Muscle of leg (tissue), 3 donors: ENCODE measurements at regions not wholly inside any gene's neighbourhood (a gene's known extent, or its start where the extent isn't known, plus 50 kb on each side); places are given as distances from the start of the nearest gene placed in this dataset.
A peak's percentile ranks its signal among the peaks of the same experiment; 100 is the strongest.

Experiments used
- DNase-seq: peaks from one replicate; pipeline ENCODE4 v3.0.0; 2013
- H3K27ac ChIP-seq: one replicate; pipeline ENCODE4 v1.5.1; 2013; ENCODE audit warnings: mild to moderate bottlenecking, low read length, control low read depth
- H3K27me3 ChIP-seq: one replicate; pipeline ENCODE4 v1.6.1; 2013; ENCODE audit warnings: low read length; ENCODE audit not compliant: control insufficient read depth, insufficient read depth
- H3K36me3 ChIP-seq: one replicate; pipeline ENCODE4 v1.6.1; 2013; ENCODE audit warnings: low read length; ENCODE audit not compliant: control insufficient read depth, insufficient read depth
- H3K4me1 ChIP-seq: one replicate; pipeline ENCODE4 v1.6.1; 2013; ENCODE audit warnings: low read length; ENCODE audit not compliant: control insufficient read depth, insufficient read depth
- H3K4me3 ChIP-seq: one replicate; pipeline ENCODE4 v1.5.1; 2013; ENCODE audit warnings: low read length, control low read depth
- H3K9me3 ChIP-seq: replicated peaks from 2 replicates; pipeline ENCODE4 v1.6.1; 2013; ENCODE audit warnings: low read depth, low read length; ENCODE audit not compliant: control insufficient read depth
- WGBS: methylation state at CpG from one replicate; pipeline ENCODE4 v1.1.5; 2013; ENCODE audit warnings: missing lambda C conversion rate; ENCODE audit not compliant: insufficient coverage; 5-methylcytosine and 5-hydroxymethylcytosine counted together

GRCh38 chr20:52098186-52098585 lies 93.4 kb downstream of the ZFP64 start:
- Histone ChIP-seq H3K4me1 (no peaks in the 10 kb centered on the region), H3K36me3 (peaks cover 15% of the 10 kb centered on the region), H3K27ac (no peak overlapping the region), H3K4me3 (no peak overlapping the region), H3K9me3 (no peaks in the 10 kb centered on the region), H3K27me3 (peaks cover 7% of the 10 kb centered on the region)
- DNase-seq, result no peak
- 62% methylated on average over 4 of the region's 6 CpGs for WGBS

GRCh38 chr20:52096117-52096516 lies 95.5 kb downstream of the ZFP64 start:
- 94% methylated on average over 5 of the region's 6 CpGs for WGBS
- no peak for DNase-seq

GRCh38 chr20:52094693-52095092 lies 96.9 kb downstream of the ZFP64 start:
- Histone ChIP-seq H3K36me3 (peaks cover 15% of the 10 kb centered on the region), H3K4me3 (no peak overlapping the region), H3K4me1 (no peaks in the 10 kb centered on the region), H3K27me3 (no peaks in the 10 kb centered on the region), H3K27ac (no peak overlapping the region), H3K9me3 (no peaks in the 10 kb centered on the region)
- DNase-seq, result no peak
- WGBS, result no CpG with 5 or more reads among the region's 2 CpGs

More at GRCh38 chr20:52096117-52096516, 95.5 kb downstream of the ZFP64 start:
- Histone ChIP-seq H3K27ac (no peak overlapping the region), H3K27me3 (no peaks in the 10 kb centered on the region), H3K36me3 (peaks cover 15% of the 10 kb centered on the region), H3K4me1 (no peaks in the 10 kb centered on the region), H3K9me3 (no peaks in the 10 kb centered on the region), H3K4me3 (no peak overlapping the region)

GRCh38 chr20:52093575-52093974 lies 98.0 kb downstream of the ZFP64 start:
- Histone ChIP-seq H3K36me3 (peaks cover 18% of the 10 kb centered on the region), H3K4me1 (no peaks in the 10 kb centered on the region), H3K27me3 (no peaks in the 10 kb centered on the region), H3K9me3 (no peaks in the 10 kb centered on the region), H3K27ac (no peak overlapping the region), H3K4me3 (no peak overlapping the region)
- no peak for DNase-seq
- WGBS, result 96% methylated on average over 2 of the region's 4 CpGs

GRCh38 chr20:52090035-52090434 lies 101.5 kb downstream of the ZFP64 start:
- Histone ChIP-seq H3K36me3 (peaks cover 24% of the 10 kb centered on the region), H3K4me3 (no peak overlapping the region), H3K27ac (no peak overlapping the region), H3K27me3 (no peaks in the 10 kb centered on the region), H3K4me1 (no peaks in the 10 kb centered on the region), H3K9me3 (peaks cover 13% of the 10 kb centered on the region)
- WGBS, result no CpG with 5 or more reads among the region's 3 CpGs
- no peak for DNase-seq

GRCh38 chr20:52087471-52087870 lies 104.1 kb downstream of the ZFP64 start:
- Histone ChIP-seq H3K27ac (no peak overlapping the region), H3K27me3 (no peaks in the 10 kb centered on the region), H3K9me3 (peaks cover 13% of the 10 kb centered on the region), H3K4me1 (no peaks in the 10 kb centered on the region), H3K36me3 (peaks cover 25% of the 10 kb centered on the region), H3K4me3 (no peak overlapping the region)
- no peak for DNase-seq

GRCh38 chr20:52086878-52087277 lies 104.7 kb downstream of the ZFP64 start:
- no peak overlapping the region for H3K4me3 ChIP-seq
- no peaks in the 10 kb centered on the region for H3K27me3 ChIP-seq
- H3K9me3 ChIP-seq, result peaks cover 13% of the 10 kb centered on the region
- DNase-seq, result no peak
- H3K4me1 ChIP-seq, result no peaks in the 10 kb centered on the region
- H3K36me3 ChIP-seq, result peaks cover 26% of the 10 kb centered on the region
- no peak overlapping the region for H3K27ac ChIP-seq

- Histone ChIP-seq H3K36me3 (peaks cover 35% of the 10 kb centered on the region), H3K27ac (no peak overlapping the region), H3K27me3 (no peaks in the 10 kb centered on the region), H3K4me3 (no peak overlapping the region), H3K4me1 (no peaks in the 10 kb centered on the region), H3K9me3 (peaks cover 13% of the 10 kb centered on the region)
- DNase-seq, result no peak
- 93% methylated on average over 28 of the region's 28 CpGs for WGBS
Measured at GRCh38 chr20:52084727-52085126, 106.9 kb downstream of the ZFP64 start.

- H3K9me3 ChIP-seq, result peaks cover 13% of the 10 kb centered on the region
- peaks cover 33% of the 10 kb centered on the region for H3K36me3 ChIP-seq
- H3K4me3 ChIP-seq, result no peak overlapping the region
- DNase-seq, result peak; percentile 74
- H3K27ac ChIP-seq, result no peak overlapping the region
- H3K27me3 ChIP-seq, result no peaks in the 10 kb centered on the region
- 33% methylated on average over 1 of the region's 11 CpGs for WGBS
- no peaks in the 10 kb centered on the region for H3K4me1 ChIP-seq
Measured at GRCh38 chr20:52083627-52084232, 107.8 kb downstream of the ZFP64 start.

GRCh38 chr20:52082612-52083011 lies 109.0 kb downstream of the ZFP64 start:
- peaks cover 13% of the 10 kb centered on the region for H3K9me3 ChIP-seq
- H3K4me1 ChIP-seq, result no peaks in the 10 kb centered on the region
- no peaks in the 10 kb centered on the region for H3K27me3 ChIP-seq

GRCh38 chr20:52081791-52082190 lies 109.8 kb downstream of the ZFP64 start:
- WGBS, result 69% methylated on average over 2 of the region's 2 CpGs
- no peaks in the 10 kb centered on the region for H3K27me3 ChIP-seq

More at GRCh38 chr20:52082612-52083011, 109.0 kb downstream of the ZFP64 start:
- H3K27ac ChIP-seq, result no peak overlapping the region
- no peak overlapping the region for H3K4me3 ChIP-seq
- DNase-seq, result no peak
- peaks cover 25% of the 10 kb centered on the region for H3K36me3 ChIP-seq

More at GRCh38 chr20:52081791-52082190, 109.8 kb downstream of the ZFP64 start:
- no peak for DNase-seq
- Histone ChIP-seq H3K9me3 (peaks cover 4% of the 10 kb centered on the region), H3K4me3 (no peak overlapping the region), H3K36me3 (peaks cover 18% of the 10 kb centered on the region), H3K4me1 (no peaks in the 10 kb centered on the region), H3K27ac (no peak overlapping the region)
